A549 (cell line): ENCODE measurements at regions not wholly inside any gene's neighbourhood (a gene's known extent, or its start where the extent isn't known, plus 50 kb on each side); places are given as distances from the start of the nearest gene placed in this dataset.

Source experiments
- ATAC-seq, 2 experiments: fragments of 200-7000 bp in 1 of 2; fragments of >200 bp in 1 of 2; cut with Nextera tagmentation in 1 of 2; cut with Tn5 transposase in 1 of 2; 3 replicates each; pipeline versions ENCODE4 v1.8.0 to v1.9.1; 2018 to 2020; ENCODE audit warnings: mild to moderate bottlenecking in 1 of 2, moderate library complexity in 1 of 2
- CTCF ChIA-PET: fragments of 300-600 bp; sonication (Branson Sonifier 250); formaldehyde crosslinking; extraction: SDS; loops from one replicate; lab custom pipeline; 2021; ENCODE audit warnings: antibody characterized with exemption, inconsistent platforms; lab: Yijun Ruan, JAX
- POLR2A ChIA-PET: fragments of 350-600 bp; formaldehyde crosslinking; extraction: SDS; loops from one replicate; lab custom pipeline; 2021; ENCODE audit warnings: antibody characterized with exemption, inconsistent platforms; lab: Yijun Ruan, JAX
- DNase-seq, 2 experiments: peaks; one replicate each; pipeline versions ENCODE4 v3.0.0 to v3.0.0-alpha.2; 2011 to 2016; ENCODE audit warnings: low read depth in 1 of 2, low spot score in 1 of 2
- FAIRE-seq: peaks from 2 replicates; lab custom pipeline; 2011; peaks lifted over from hg19 to GRCh38; lab: Jason Lieb, UNC
- H3K27ac ChIP-seq, 2 experiments: fragments of >200 bp; sonication (Bioruptor Twin); formaldehyde crosslinking; 3 replicates each; pipeline ENCODE4 v1.5.1; 2016 to 2017
- H3K4me1 ChIP-seq: fragments of >200 bp; sonication (Bioruptor Twin); formaldehyde crosslinking; 3 replicates; pipeline ENCODE4 v1.6.1; 2016
- H3K4me2 ChIP-seq: fragments of >200 bp; sonication (Bioruptor Twin); formaldehyde crosslinking; 3 replicates; pipeline ENCODE4 v1.6.1; 2016
- H3K4me3 ChIP-seq: fragments of >200 bp; sonication (Bioruptor Twin); formaldehyde crosslinking; 3 replicates; pipeline ENCODE4 v1.5.1; 2016
- H3K9me3 ChIP-seq: fragments of >200 bp; sonication (Bioruptor Twin); formaldehyde crosslinking; 3 replicates; pipeline ENCODE4 v1.6.1; 2016
- BHLHE40 ChIP-seq: IDR thresholded peaks from 2 replicates; pipeline ENCODE4 v1.6.1; 2012; ENCODE audit warnings: low read depth, low read length, inconsistent platforms
- CBX2 ChIP-seq: fragments of 200-600 bp; sonication (generic); IDR thresholded peaks from 2 replicates; pipeline ENCODE4 v1.6.1; 2016; ENCODE audit warnings: low read depth, mild to moderate bottlenecking, borderline replicate concordance
- CBX8 ChIP-seq: fragments of 200-600 bp; sonication (generic); IDR thresholded peaks from 2 replicates; pipeline ENCODE4 v1.6.1; 2016
- CEBPB ChIP-seq, 2 experiments: fragments of >200 bp in 1 of 2; sonication (Bioruptor Twin) in 1 of 2; formaldehyde crosslinking in 1 of 2; IDR thresholded peaks; 2 replicates each; pipeline ENCODE4 v1.6.1; 2012 to 2016
- CTCF ChIP-seq: fragments of >200 bp; sonication (Bioruptor Twin); formaldehyde crosslinking; IDR thresholded peaks from 3 replicates; pipeline ENCODE4 v1.5.1; 2016
- EHMT2 ChIP-seq: fragments of 200-600 bp; sonication (generic); IDR thresholded peaks from 2 replicates; pipeline ENCODE4 v1.6.1; 2016; ENCODE audit warnings: antibody characterized with exemption, low read depth, mild to moderate bottlenecking, moderate library complexity
- ESRRA ChIP-seq: fragments of 150-350 bp; IDR thresholded peaks from 2 replicates; pipeline ENCODE4 v1.6.1; 2014; ENCODE audit warnings: mild to moderate bottlenecking, low read length, borderline replicate concordance
- FOSB ChIP-seq: fragments of 250-450 bp; sonication (Bioruptor Pico); IDR thresholded peaks from 2 replicates; pipeline ENCODE4 v1.5.0; 2020; ENCODE audit warnings: mild to moderate bottlenecking, moderate library complexity
- FOXS1 ChIP-seq: fragments of 250-450 bp; sonication (Bioruptor Pico); IDR thresholded peaks from 2 replicates; pipeline ENCODE4 v1.5.0; 2020; ENCODE audit warnings: mild to moderate bottlenecking, moderate library complexity
- HES2 ChIP-seq: fragments of >200 bp; sonication (Bioruptor Twin); formaldehyde crosslinking; IDR thresholded peaks from 2 replicates; pipeline ENCODE4 v1.6.1; 2016
- KDM5A ChIP-seq: fragments of 200-600 bp; sonication (generic); IDR thresholded peaks from 2 replicates; pipeline ENCODE4 v1.6.1; 2016; ENCODE audit warnings: antibody characterized with exemption, mild to moderate bottlenecking
- NPAS2 ChIP-seq: fragments of 250-450 bp; sonication (Bioruptor Pico); IDR thresholded peaks from 2 replicates; pipeline ENCODE4 v1.8.0; 2022; ENCODE audit warnings: mild to moderate bottlenecking, moderate library complexity, borderline replicate concordance
- POLR2A ChIP-seq: IDR thresholded peaks from 2 replicates; pipeline ENCODE4 v1.6.1; 2012; ENCODE audit warnings: mild to moderate bottlenecking, low read length
- RAD21 ChIP-seq, 2 experiments: fragments of >200 bp in 1 of 2; sonication (Bioruptor Twin) in 1 of 2; formaldehyde crosslinking in 1 of 2; IDR thresholded peaks in 1 of 2; conservative IDR thresholded peaks in 1 of 2; 2 replicates in 1 of 2; 3 replicates in 1 of 2; pipeline ENCODE4 v1.6.1; 2012 to 2018; ENCODE audit warnings: inconsistent platforms in 1 of 2
- RFX5 ChIP-seq: fragments of 450-650 bp; IDR thresholded peaks from 2 replicates; pipeline ENCODE4 v1.7.1; 2014; ENCODE audit warnings: antibody characterized with exemption, mild to moderate bottlenecking, moderate library complexity
- RNF2 ChIP-seq: fragments of 200-600 bp; sonication (generic); IDR thresholded peaks from 2 replicates; pipeline ENCODE4 v1.6.1; 2016; ENCODE audit warnings: low read depth, mild to moderate bottlenecking, antibody characterized with exemption, moderate library complexity, borderline replicate concordance
- ZC3H11A ChIP-seq: fragments of 450-650 bp; IDR thresholded peaks from 2 replicates; pipeline ENCODE4 v1.6.1; 2014; ENCODE audit warnings: antibody characterized with exemption, mild to moderate bottlenecking
- WGBS: methylation state at CpG from one replicate; pipeline ENCODE4 v1.1.6; 2017; ENCODE audit errors: missing lambda C conversion rate; 5-methylcytosine and 5-hydroxymethylcytosine counted together
- TF ChIP-seq, protein P1 (sequence below): IDR thresholded peaks from 2 replicates; pipeline ENCODE4 v1.6.1; 2012

- POLR2A ChIA-PET, result no interaction called here
- no peak for ATAC-seq
These were observed 66.6 kb upstream of the LIMCH1 start for GRCh38 chr4:41471126-41472071.

DNA sequence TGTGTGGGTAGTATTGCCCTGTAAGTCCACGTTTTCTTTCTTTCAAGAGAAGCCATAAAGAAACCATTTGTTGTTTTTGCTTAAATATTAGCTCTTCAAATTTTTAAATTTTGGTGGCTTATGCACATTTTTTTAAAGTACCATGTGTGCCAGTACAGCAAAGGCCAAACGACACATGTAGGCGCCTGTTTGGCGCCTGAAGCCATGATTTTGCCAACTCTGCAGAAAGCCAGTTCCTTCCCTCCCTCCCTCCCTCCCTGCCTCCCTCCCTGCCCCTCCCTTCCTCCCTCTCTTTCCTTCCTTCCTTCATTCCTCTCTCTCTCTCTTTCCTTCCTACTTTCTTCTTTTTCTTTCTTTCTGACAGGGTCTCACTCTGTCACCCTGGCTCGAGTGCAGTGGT, 65.9 kb upstream of the LIMCH1 start:
- FAIRE-seq, result no peak
- POLR2A ChIA-PET, result no interaction called here
- 83% methylated on average over 5 of the region's 5 CpGs for WGBS

More at GRCh38 chr4:41471126-41472071, 66.6 kb upstream of the LIMCH1 start:
- Histone ChIP-seq H3K27ac (peak overlapping the region; percentile 70 to 72; a peak in 4 of 6 replicates), H3K4me3 (no peak overlapping the region), H3K4me1 (peaks cover 85% of the 10 kb centered on the region), H3K9me3 (no peaks in the 10 kb centered on the region), H3K4me2 (peak overlapping the region; percentile 45)
- no peak for TF ChIP-seq RFX5
- TF ChIP-seq ESRRA, result no peak
- no peak for TF ChIP-seq CTCF
- TF ChIP-seq CEBPB (IDR thresholded peaks at IDR 0.05), result no peak
- TF ChIP-seq FOSB (CRISPR knock-in tag), result no peak
- TF ChIP-seq RAD21 (conservative IDR thresholded peaks at IDR 0.05 in 1 of 2, IDR thresholded peaks at IDR 0.05 in 1 of 2), result no peak
- TF ChIP-seq, protein P1, sequence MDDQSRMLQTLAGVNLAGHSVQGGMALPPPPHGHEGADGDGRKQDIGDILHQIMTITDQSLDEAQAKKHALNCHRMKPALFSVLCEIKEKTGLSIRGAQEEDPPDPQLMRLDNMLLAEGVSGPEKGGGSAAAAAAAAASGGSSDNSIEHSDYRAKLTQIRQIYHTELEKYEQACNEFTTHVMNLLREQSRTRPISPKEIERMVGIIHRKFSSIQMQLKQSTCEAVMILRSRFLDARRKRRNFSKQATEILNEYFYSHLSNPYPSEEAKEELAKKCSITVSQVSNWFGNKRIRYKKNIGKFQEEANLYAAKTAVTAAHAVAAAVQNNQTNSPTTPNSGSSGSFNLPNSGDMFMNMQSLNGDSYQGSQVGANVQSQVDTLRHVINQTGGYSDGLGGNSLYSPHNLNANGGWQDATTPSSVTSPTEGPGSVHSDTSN, result no peak
- TF ChIP-seq FOXS1 (CRISPR knock-in tag), result no peak
- TF ChIP-seq BHLHE40, result no peak
- no peak for TF ChIP-seq HES2
- TF ChIP-seq POLR2A, result no peak
- TF ChIP-seq CBX8, result no peak
- no peak for TF ChIP-seq NPAS2 (CRISPR knock-in tag)
- no peak for TF ChIP-seq RNF2
- no peak for TF ChIP-seq KDM5A
- TF ChIP-seq EHMT2, result no peak
- CTCF ChIA-PET, result interaction anchor here (0.8 kb wide), 1 partner anchor 15 kb away, joined by 3 read pairs; no protein-coding TSS in a partner anchor
- FAIRE-seq (no peak), DNase-seq (no peak)
- 74% methylated on average over 9 of the region's 9 CpGs for WGBS

DNA sequence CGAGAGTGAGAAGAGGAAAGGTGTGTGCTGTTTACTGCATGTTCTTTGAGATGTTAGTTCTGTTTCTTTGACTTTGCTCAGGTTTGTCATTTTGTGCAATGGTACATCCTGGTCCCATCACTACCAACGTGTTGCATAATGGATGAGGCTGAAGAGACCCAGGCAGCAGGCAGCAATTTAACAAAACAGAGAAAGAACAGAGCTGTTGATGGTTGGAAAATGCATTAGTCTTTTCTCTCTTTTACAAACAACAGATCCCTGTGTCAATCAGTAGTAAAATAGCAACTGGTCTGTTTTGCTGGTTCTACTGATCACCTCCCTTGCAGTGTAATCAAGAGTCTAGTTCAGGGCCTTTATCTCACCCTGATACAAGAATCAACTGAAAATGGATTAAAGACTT, 64.8 kb upstream of the LIMCH1 start:
- peak overlapping the region; percentile 70 to 83; a peak in 4 of 6 replicates for H3K27ac ChIP-seq
- H3K4me1 ChIP-seq, result peaks cover 97% of the 10 kb centered on the region
- FAIRE-seq (no peak), DNase-seq (no peak), ATAC-seq (no peak)
- no peak overlapping the region for H3K4me3 ChIP-seq
- peak overlapping the region; percentile 19; the same call in 2 of the 3 replicates for H3K4me2 ChIP-seq
- WGBS, result 49% methylated on average over 2 of the region's 2 CpGs
- ChIA-PET POLR2A (no interaction called here), CTCF (no interaction called here)
- TF ChIP-seq CBX2, result no peak
- TF ChIP-seq, all 56 proteins: peak for 0
- H3K9me3 ChIP-seq, result no peaks in the 10 kb centered on the region

More for the DNA sequence above, 65.9 kb upstream of the LIMCH1 start:
- peak overlapping the region; percentile 45 for H3K4me2 ChIP-seq
- peaks cover 92% of the 10 kb centered on the region for H3K4me1 ChIP-seq
- TF ChIP-seq BHLHE40 (no peak), CEBPB (IDR thresholded peaks at IDR 0.05) (no peak), ZC3H11A (no peak), EHMT2 (no peak)
- H3K4me3 ChIP-seq, result no peak overlapping the region
- CTCF ChIA-PET, result no interaction called here
- no peaks in the 10 kb centered on the region for H3K9me3 ChIP-seq
- ATAC-seq (no peak), DNase-seq (no peak)
- H3K27ac ChIP-seq, result peak overlapping the region; percentile 70 to 72; a peak in 5 of 6 replicates
